ENCODE measurements at regions not wholly inside any gene's neighbourhood (a gene's known extent, or its start where the extent isn't known, plus 50 kb on each side); places are given as distances from the start of the nearest gene placed in this dataset.

GRCh38 chr5:87053146-87053545 is 214.5 kb upstream of the RASA1 start:
- Histone ChIP-seq H3K27me3 (ENCODE audit: control insufficient read depth, insufficient read depth, low read length) (no peaks in the 10 kb centered on the region), H3K36me3 (replicated peaks; ENCODE audit: control insufficient read depth, insufficient read depth, low read length) (no peaks in the 10 kb centered on the region), H3K4me3 (ENCODE audit: insufficient read depth, low read depth, low read length) (no peak overlapping the region)
- DNase-seq = no peak

DNA sequence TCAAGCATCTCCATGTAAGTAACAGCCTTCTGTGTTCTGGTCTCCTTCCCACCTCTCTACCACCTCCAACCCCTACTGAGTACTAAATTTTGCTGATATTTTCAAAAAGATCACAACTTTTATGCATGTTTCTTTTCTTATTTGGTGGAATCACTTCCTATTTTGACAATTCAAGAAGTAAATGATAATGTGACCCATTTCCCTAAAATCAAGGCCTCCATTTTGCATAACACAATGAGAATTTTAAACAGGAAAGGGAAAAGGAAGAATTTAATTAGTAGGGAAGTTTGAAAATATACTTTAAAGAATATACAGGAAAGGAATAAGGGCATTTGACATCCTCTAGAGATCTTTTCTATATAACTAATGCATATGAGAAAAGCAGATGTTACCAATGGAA is 212.9 kb upstream of the RASA1 start:
- Histone ChIP-seq H3K36me3 (replicated peaks; ENCODE audit: control insufficient read depth, insufficient read depth, low read length) (no peaks in the 10 kb centered on the region), H3K27me3 (ENCODE audit: control insufficient read depth, insufficient read depth, low read length) (no peaks in the 10 kb centered on the region), H3K4me3 (ENCODE audit: insufficient read depth, low read depth, low read length) (no peak overlapping the region)
- DNase-seq = no peak

GRCh38 chr5:87061046-87061445 is 206.6 kb upstream of the RASA1 start:
- H3K27me3 ChIP-seq (ENCODE audit: control insufficient read depth, insufficient read depth, low read length) = no peaks in the 10 kb centered on the region
- no peaks in the 10 kb centered on the region for H3K36me3 ChIP-seq (replicated peaks; ENCODE audit: control insufficient read depth, insufficient read depth, low read length)
- H3K4me3 ChIP-seq (ENCODE audit: insufficient read depth, low read depth, low read length) = no peak overlapping the region
- DNase-seq = no peak

DNA sequence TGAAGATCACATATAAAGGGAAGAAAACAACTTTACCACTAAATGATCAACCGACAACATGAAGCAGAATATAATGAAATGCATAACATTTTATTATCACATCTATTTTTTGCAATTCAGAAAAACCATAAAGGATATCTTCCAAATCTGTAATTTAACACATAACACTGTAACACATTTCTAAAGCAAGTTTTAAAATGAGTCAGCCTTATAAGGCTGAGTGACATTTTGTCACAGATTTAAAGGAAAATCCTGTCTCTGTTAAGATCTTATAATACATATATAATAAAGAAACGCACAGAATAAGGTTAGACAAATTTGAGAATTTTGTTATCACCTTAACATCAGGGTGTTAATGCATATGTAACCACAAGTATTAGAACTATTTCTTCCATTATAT is 198.4 kb upstream of the RASA1 start:
- no peaks in the 10 kb centered on the region for H3K36me3 ChIP-seq (replicated peaks; ENCODE audit: control insufficient read depth, insufficient read depth, low read length)
- DNase-seq = no peak
- no peak overlapping the region for H3K4me3 ChIP-seq (ENCODE audit: insufficient read depth, low read depth, low read length)
- H3K27me3 ChIP-seq (ENCODE audit: control insufficient read depth, insufficient read depth, low read length) = no peaks in the 10 kb centered on the region

- H3K4me3 ChIP-seq (ENCODE audit: insufficient read depth, low read depth, low read length) = no peak overlapping the region
- DNase-seq = no peak
- no peaks in the 10 kb centered on the region for H3K36me3 ChIP-seq (replicated peaks; ENCODE audit: control insufficient read depth, insufficient read depth, low read length)
- no peaks in the 10 kb centered on the region for H3K27me3 ChIP-seq (ENCODE audit: control insufficient read depth, insufficient read depth, low read length)
These were observed 197.6 kb upstream of the RASA1 start for GRCh38 chr5:87069974-87070608.

GRCh38 chr5:87074072-87074471 is 193.6 kb upstream of the RASA1 start:
- no peaks in the 10 kb centered on the region for H3K27me3 ChIP-seq (ENCODE audit: control insufficient read depth, insufficient read depth, low read length)
- no peak overlapping the region for H3K4me3 ChIP-seq (ENCODE audit: insufficient read depth, low read depth, low read length)
- H3K36me3 ChIP-seq (replicated peaks; ENCODE audit: control insufficient read depth, insufficient read depth, low read length) = no peaks in the 10 kb centered on the region
- no peak for DNase-seq

- Histone ChIP-seq H3K4me3 (ENCODE audit: insufficient read depth, low read depth, low read length) (no peak overlapping the region), H3K27me3 (ENCODE audit: control insufficient read depth, insufficient read depth, low read length) (no peaks in the 10 kb centered on the region), H3K36me3 (replicated peaks; ENCODE audit: control insufficient read depth, insufficient read depth, low read length) (no peaks in the 10 kb centered on the region)
- DNase-seq = no peak
These were observed 192.6 kb upstream of the RASA1 start for GRCh38 chr5:87074934-87075541.

- no peak for DNase-seq
- H3K4me3 ChIP-seq (ENCODE audit: insufficient read depth, low read depth, low read length) = no peak overlapping the region
- no peaks in the 10 kb centered on the region for H3K36me3 ChIP-seq (replicated peaks; ENCODE audit: control insufficient read depth, insufficient read depth, low read length)
- H3K27me3 ChIP-seq (ENCODE audit: control insufficient read depth, insufficient read depth, low read length) = no peaks in the 10 kb centered on the region
These were observed 191.3 kb upstream of the RASA1 start for GRCh38 chr5:87076411-87076810.

GRCh38 chr5:87076931-87077330 is 190.8 kb upstream of the RASA1 start:
- Histone ChIP-seq H3K36me3 (replicated peaks; ENCODE audit: control insufficient read depth, insufficient read depth, low read length) (no peaks in the 10 kb centered on the region), H3K4me3 (ENCODE audit: insufficient read depth, low read depth, low read length) (no peak overlapping the region), H3K27me3 (ENCODE audit: control insufficient read depth, insufficient read depth, low read length) (no peaks in the 10 kb centered on the region)
- no peak for DNase-seq

GRCh38 chr5:87079219-87079618 is 188.5 kb upstream of the RASA1 start:
- peaks cover 2% of the 10 kb centered on the region for H3K36me3 ChIP-seq (replicated peaks; ENCODE audit: control insufficient read depth, insufficient read depth, low read length)
- no peak overlapping the region for H3K4me3 ChIP-seq (ENCODE audit: insufficient read depth, low read depth, low read length)

GRCh38 chr5:87081016-87081415 is 186.7 kb upstream of the RASA1 start:
- H3K36me3 ChIP-seq (replicated peaks; ENCODE audit: control insufficient read depth, insufficient read depth, low read length) = peaks cover 2% of the 10 kb centered on the region
- no peaks in the 10 kb centered on the region for H3K27me3 ChIP-seq (ENCODE audit: control insufficient read depth, insufficient read depth, low read length)
- DNase-seq = no peak
- no peak overlapping the region for H3K4me3 ChIP-seq (ENCODE audit: insufficient read depth, low read depth, low read length)

More at GRCh38 chr5:87079219-87079618, 188.5 kb upstream of the RASA1 start:
- no peak for DNase-seq
- H3K27me3 ChIP-seq (ENCODE audit: control insufficient read depth, insufficient read depth, low read length) = no peaks in the 10 kb centered on the region

DNA sequence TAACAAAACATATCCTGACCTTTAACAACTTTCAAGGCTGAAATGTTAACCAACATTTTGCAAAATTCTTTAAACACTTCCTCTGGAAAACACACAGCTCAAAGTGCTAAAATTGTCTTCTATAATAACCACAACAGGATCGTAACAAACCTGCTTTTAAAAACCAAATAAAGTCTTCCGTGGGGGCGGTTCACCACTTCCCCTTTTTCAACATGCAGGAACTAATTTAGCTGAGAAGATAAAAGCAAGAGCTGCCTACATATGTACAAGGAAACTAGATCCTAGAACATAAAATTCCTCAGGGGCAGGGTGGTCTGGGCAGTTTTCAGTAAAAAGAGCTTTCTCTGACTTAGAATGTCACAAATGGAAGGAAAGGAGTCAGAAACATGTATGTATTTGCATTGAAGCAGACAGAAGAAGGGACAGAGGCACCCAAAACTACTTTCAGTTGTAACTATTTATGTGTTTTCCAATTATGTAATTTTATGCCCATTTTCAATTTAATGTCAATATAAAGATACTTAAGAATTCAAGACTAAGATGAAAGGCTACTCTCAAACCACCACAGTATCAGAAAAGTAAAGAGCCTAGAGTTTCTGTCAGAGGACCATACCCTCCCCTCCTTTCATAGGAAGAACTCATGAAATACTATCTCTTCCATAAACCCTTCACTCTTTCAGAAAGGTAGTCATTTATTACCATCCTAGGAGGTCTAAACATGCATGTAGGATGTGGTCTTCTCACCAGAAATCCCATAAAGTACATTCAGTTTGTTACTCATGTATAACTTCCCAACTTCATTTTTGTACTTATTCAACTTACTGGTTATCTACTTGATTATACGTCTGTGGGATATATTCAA is 185.9 kb upstream of the RASA1 start:
- H3K4me3 ChIP-seq (ENCODE audit: insufficient read depth, low read depth, low read length) = no peak overlapping the region
- H3K27me3 ChIP-seq (ENCODE audit: control insufficient read depth, insufficient read depth, low read length) = no peaks in the 10 kb centered on the region
- no peak for DNase-seq

DNA sequence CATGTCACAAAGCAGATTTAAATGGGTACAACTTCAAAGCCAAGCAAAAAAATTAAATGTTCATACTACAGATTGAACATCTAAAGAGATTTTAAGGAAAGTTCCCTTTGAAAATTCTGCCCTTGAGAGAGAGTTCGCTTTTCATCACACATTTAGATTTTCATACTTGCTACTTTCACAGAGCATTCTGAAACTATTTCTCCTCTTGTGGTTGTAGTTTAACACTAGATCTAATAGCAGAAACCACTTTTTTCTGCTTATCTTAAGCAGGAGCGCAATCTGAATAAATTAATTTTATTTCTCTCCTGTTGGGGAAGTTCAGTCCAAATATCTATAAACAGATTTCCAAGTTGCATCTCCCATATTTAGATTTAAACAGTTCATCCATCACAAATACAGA is 173.3 kb upstream of the RASA1 start:
- Histone ChIP-seq H3K27me3 (ENCODE audit: control insufficient read depth, insufficient read depth, low read length) (no peaks in the 10 kb centered on the region), H3K4me3 (ENCODE audit: insufficient read depth, low read depth, low read length) (no peak overlapping the region), H3K36me3 (replicated peaks; ENCODE audit: control insufficient read depth, insufficient read depth, low read length) (no peaks in the 10 kb centered on the region)
- DNase-seq = no peak

More for the DNA sequence above, 185.9 kb upstream of the RASA1 start:
- H3K36me3 ChIP-seq (replicated peaks; ENCODE audit: control insufficient read depth, insufficient read depth, low read length) = peaks cover 2% of the 10 kb centered on the region

- no peak overlapping the region for H3K4me3 ChIP-seq (ENCODE audit: insufficient read depth, low read depth, low read length)
- no peak for DNase-seq
- no peaks in the 10 kb centered on the region for H3K27me3 ChIP-seq (ENCODE audit: control insufficient read depth, insufficient read depth, low read length)
- H3K36me3 ChIP-seq (replicated peaks; ENCODE audit: control insufficient read depth, insufficient read depth, low read length) = no peaks in the 10 kb centered on the region
These were observed 172.8 kb upstream of the RASA1 start for GRCh38 chr5:87094833-87095232.

GRCh38 chr5:87095787-87096186 is 171.9 kb upstream of the RASA1 start:
- Histone ChIP-seq H3K4me3 (ENCODE audit: insufficient read depth, low read depth, low read length) (no peak overlapping the region), H3K27me3 (ENCODE audit: control insufficient read depth, insufficient read depth, low read length) (no peaks in the 10 kb centered on the region), H3K36me3 (replicated peaks; ENCODE audit: control insufficient read depth, insufficient read depth, low read length) (no peaks in the 10 kb centered on the region)
- no peak for DNase-seq

Data from H7 (cell line).